ENCODE measurements at regions not wholly inside any gene's neighbourhood (a gene's known extent, or its start where the extent isn't known, plus 50 kb on each side); places are given as distances from the start of the nearest gene placed in this dataset.
A peak's percentile ranks its signal among the peaks of the same experiment; 100 is the strongest.

- 63% methylated on average over 1 of the region's 1 CpG for WGBS
- Histone ChIP-seq H3K4me3 (ENCODE audit: low read depth in 1 of 3, low read length in 3 of 3) (no peak overlapping the region), H3K4me1 (ENCODE audit: control insufficient read depth in 4 of 4, insufficient read depth in 4 of 4, low read length in 3 of 4) (no peaks in the 10 kb centered on the region), H3K36me3 (ENCODE audit: control insufficient read depth in 4 of 4, insufficient read depth in 3 of 4, low read depth in 1 of 4, low read length in 3 of 4) (no peaks in the 10 kb centered on the region), H3K27me3 (ENCODE audit: control insufficient read depth in 4 of 4, insufficient read depth in 4 of 4, low read length in 3 of 4) (no peaks in the 10 kb centered on the region), H3K27ac (ENCODE audit: low read depth in 1 of 2, low read length in 2 of 2) (no peak overlapping the region), H3K9me3 (ENCODE audit: control insufficient read depth in 4 of 4, low read length in 3 of 4) (no peaks in the 10 kb centered on the region), H3K9ac (ENCODE audit: low read depth in 1 of 2, low read length in 2 of 2) (no peak overlapping the region)
- TF ChIP-seq SP1 (IDR thresholded peaks at IDR 0.05): no peak
- no peak for TF ChIP-seq NR2F2 (IDR thresholded peaks at IDR 0.05)
- TF ChIP-seq YY1 (IDR thresholded peaks at IDR 0.05): no peak
- TF ChIP-seq REST (IDR thresholded peaks at IDR 0.05): no peak
- no peak for TF ChIP-seq HNF4A (conservative IDR thresholded peaks at IDR 0.05)
- TF ChIP-seq CTCF (IDR thresholded peaks at IDR 0.05; ENCODE audit: low read depth, low read length, missing input control): no peak
- TF ChIP-seq ATF3 (IDR thresholded peaks at IDR 0.05): no peak
- TF ChIP-seq, protein P1, sequence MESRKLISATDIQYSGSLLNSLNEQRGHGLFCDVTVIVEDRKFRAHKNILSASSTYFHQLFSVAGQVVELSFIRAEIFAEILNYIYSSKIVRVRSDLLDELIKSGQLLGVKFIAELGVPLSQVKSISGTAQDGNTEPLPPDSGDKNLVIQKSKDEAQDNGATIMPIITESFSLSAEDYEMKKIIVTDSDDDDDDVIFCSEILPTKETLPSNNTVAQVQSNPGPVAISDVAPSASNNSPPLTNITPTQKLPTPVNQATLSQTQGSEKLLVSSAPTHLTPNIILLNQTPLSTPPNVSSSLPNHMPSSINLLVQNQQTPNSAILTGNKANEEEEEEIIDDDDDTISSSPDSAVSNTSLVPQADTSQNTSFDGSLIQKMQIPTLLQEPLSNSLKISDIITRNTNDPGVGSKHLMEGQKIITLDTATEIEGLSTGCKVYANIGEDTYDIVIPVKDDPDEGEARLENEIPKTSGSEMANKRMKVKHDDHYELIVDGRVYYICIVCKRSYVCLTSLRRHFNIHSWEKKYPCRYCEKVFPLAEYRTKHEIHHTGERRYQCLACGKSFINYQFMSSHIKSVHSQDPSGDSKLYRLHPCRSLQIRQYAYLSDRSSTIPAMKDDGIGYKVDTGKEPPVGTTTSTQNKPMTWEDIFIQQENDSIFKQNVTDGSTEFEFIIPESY (IDR thresholded peaks at IDR 0.05): no peak
- TF ChIP-seq GABPA (IDR thresholded peaks at IDR 0.05 in 1 of 2, conservative IDR thresholded peaks at IDR 0.05 in 1 of 2): no peak
- TF ChIP-seq MAX (IDR thresholded peaks at IDR 0.05): no peak
- TF ChIP-seq RXRA (IDR thresholded peaks at IDR 0.05): no peak
- no peak for TF ChIP-seq TAF1 (conservative IDR thresholded peaks at IDR 0.05)
- TF ChIP-seq JUND (IDR thresholded peaks at IDR 0.05): no peak
- TF ChIP-seq FOXA1 (IDR thresholded peaks at IDR 0.05): no peak
- TF ChIP-seq HNF4G (IDR thresholded peaks at IDR 0.05): no peak
- no peak for TF ChIP-seq RAD21 (IDR thresholded peaks at IDR 0.05)
- no peak for DNase-seq (ENCODE audit: low spot score)
Measured at GRCh38 chr21:25314247-25314646, 293.0 kb downstream of the MRPL39 start.

- 45% methylated on average over 3 of the region's 3 CpGs for WGBS
- no peaks in the 10 kb centered on the region for H3K4me1 ChIP-seq (ENCODE audit: control insufficient read depth in 4 of 4, insufficient read depth in 4 of 4, low read length in 3 of 4)
- no peak overlapping the region for H3K9ac ChIP-seq (ENCODE audit: low read depth in 1 of 2, low read length in 2 of 2)
- H3K4me3 ChIP-seq (ENCODE audit: low read depth in 1 of 3, low read length in 3 of 3): no peak overlapping the region
- H3K27me3 ChIP-seq (ENCODE audit: control insufficient read depth in 4 of 4, insufficient read depth in 4 of 4, low read length in 3 of 4): no peaks in the 10 kb centered on the region
- H3K9me3 ChIP-seq (ENCODE audit: control insufficient read depth in 4 of 4, low read length in 3 of 4): peaks cover 0 to 3% (median 0%) of the 10 kb centered on the region in 4 donors
- no peak overlapping the region for H3K27ac ChIP-seq (ENCODE audit: low read depth in 1 of 2, low read length in 2 of 2)
- TF ChIP-seq FOXA1 (IDR thresholded peaks at IDR 0.05) (no peak), CTCF (IDR thresholded peaks at IDR 0.05; ENCODE audit: low read depth, low read length, missing input control) (peak; percentile 8), RAD21 (IDR thresholded peaks at IDR 0.05) (peak; percentile 22 to 62)
- no peaks in the 10 kb centered on the region for H3K36me3 ChIP-seq (ENCODE audit: control insufficient read depth in 4 of 4, insufficient read depth in 3 of 4, low read depth in 1 of 4, low read length in 3 of 4)
- DNase-seq (ENCODE audit: low spot score): no peak
Measured at GRCh38 chr21:25313829-25314228, 293.5 kb downstream of the MRPL39 start.
